A673 (cell line): ENCODE measurements at regions not wholly inside any gene's neighbourhood (a gene's known extent, or its start where the extent isn't known, plus 50 kb on each side); places are given as distances from the start of the nearest gene placed in this dataset.

ENCODE experiments used
- BruUV-seq: library from RNA; stranded (reverse); fragments of 400-500 nt; replicated peaks from 2 replicates; lab custom pipeline; 2021; lab: Mats Ljungman, UMichigan
- CTCF ChIA-PET: fragments of 300-600 bp; sonication (Branson Sonifier 250); formaldehyde crosslinking; loops from one replicate; lab custom pipeline; 2022; ENCODE audit warnings: antibody characterized with exemption; lab: Charles Lee
- POLR2A ChIA-PET: fragments of 300-600 bp; sonication (Branson Sonifier 250); formaldehyde crosslinking; loops from one replicate; lab custom pipeline; 2022; ENCODE audit warnings: antibody characterized with exemption; ENCODE audit not compliant: low non-redundant PET; lab: Charles Lee
- DNase-seq: peaks from one replicate; pipeline ENCODE4 v3.0.0-alpha.2; 2015; ENCODE audit warnings: low spot score
- H3K27ac ChIP-seq: fragments of 200-600 bp; sonication (generic); 2 replicates; pipeline ENCODE4 v1.5.1; 2016; ENCODE audit warnings: mixed run types, low read depth, mild to moderate bottlenecking, mixed read lengths, antibody characterized with exemption, low read length; ENCODE audit not compliant: poor library complexity, severe bottlenecking
- H3K27me3 ChIP-seq: fragments of 200-600 bp; sonication (generic); replicated peaks from 2 replicates; pipeline ENCODE4 v1.6.1; 2017; ENCODE audit warnings: mixed run types, low read depth, mild to moderate bottlenecking, mixed read lengths, antibody characterized with exemption, low read length; ENCODE audit not compliant: insufficient read depth, poor library complexity
- H3K36me3 ChIP-seq: fragments of 200-600 bp; sonication (generic); 2 replicates; pipeline ENCODE4 v1.6.1; 2016; ENCODE audit warnings: mixed run types, mild to moderate bottlenecking, mixed read lengths, antibody characterized with exemption, low read length; ENCODE audit not compliant: insufficient read depth, poor library complexity, severe bottlenecking
- H3K4me1 ChIP-seq: fragments of 200-600 bp; sonication (generic); 2 replicates; pipeline ENCODE4 v1.6.1; 2017; ENCODE audit warnings: mixed run types, mild to moderate bottlenecking, mixed read lengths, antibody characterized with exemption, low read length; ENCODE audit not compliant: insufficient read depth, poor library complexity, severe bottlenecking
- H3K4me3 ChIP-seq: fragments of 200-600 bp; sonication (generic); 2 replicates; pipeline ENCODE4 v1.5.1; 2016; ENCODE audit warnings: low read depth, mixed run types, mild to moderate bottlenecking, mixed read lengths, low read length; ENCODE audit not compliant: poor library complexity, severe bottlenecking
- H3K9me3 ChIP-seq: fragments of 200-600 bp; sonication (generic); 2 replicates; pipeline ENCODE4 v1.6.1; 2016; ENCODE audit warnings: mixed run types, low read depth, mild to moderate bottlenecking, mixed read lengths, antibody characterized with exemption, low read length; ENCODE audit not compliant: poor library complexity, severe bottlenecking
- CTCF ChIP-seq: fragments of 300-800, 200-600 bp; sonication (generic); conservative IDR thresholded peaks from 2 replicates; pipeline ENCODE4 v1.5.1; 2017; ENCODE audit warnings: low read depth, mild to moderate bottlenecking, antibody characterized with exemption, low read length, moderate library complexity, mixed read lengths
- EZH2 ChIP-seq: fragments of 200-600 bp; sonication (generic); IDR thresholded peaks from 2 replicates; pipeline ENCODE4 v1.6.1; 2017; ENCODE audit warnings: borderline replicate concordance, low read depth, mild to moderate bottlenecking, mixed read lengths, antibody characterized with exemption, low read length; ENCODE audit not compliant: poor library complexity, severe bottlenecking
- intact Hi-C: fragments of 100-400 bp; cut with micrococcal nuclease; formaldehyde crosslinking; loops from one replicate; pipeline ENCODE4 v1.10.0; 2022; ENCODE audit not compliant: unreplicated experiment

GRCh38 chr20:39249798-39250197, 287.7 kb downstream of the DHX35 start:
- no peak for TF ChIP-seq CTCF
- TF ChIP-seq EZH2, result no peak
- no peaks in the 10 kb centered on the region for H3K9me3 ChIP-seq
- no peaks in the 10 kb centered on the region for H3K4me1 ChIP-seq
- no peaks in the 10 kb centered on the region for H3K27me3 ChIP-seq
- CTCF ChIA-PET, result no interaction called here
- H3K27ac ChIP-seq, result no peak overlapping the region
- H3K36me3 ChIP-seq, result no peaks in the 10 kb centered on the region
- no peak overlapping the region for H3K4me3 ChIP-seq
- no peak for DNase-seq
- intact Hi-C loops, result no loop called here
- POLR2A ChIA-PET, result no interaction called here
- BruUV-seq, result no TSS peak

GRCh38 chr20:39248862-39249485, 286.8 kb downstream of the DHX35 start:
- Histone ChIP-seq H3K27me3 (no peaks in the 10 kb centered on the region), H3K36me3 (no peaks in the 10 kb centered on the region), H3K4me1 (no peaks in the 10 kb centered on the region), H3K4me3 (no peak overlapping the region), H3K27ac (no peak overlapping the region), H3K9me3 (no peaks in the 10 kb centered on the region)
- TF ChIP-seq EZH2 (no peak), CTCF (no peak)
- POLR2A ChIA-PET, result no interaction called here
- no TSS peak for BruUV-seq
- CTCF ChIA-PET, result no interaction called here
- no peak for DNase-seq
- intact Hi-C loops, result no loop called here

- H3K27ac ChIP-seq, result no peak overlapping the region
- H3K4me3 ChIP-seq, result no peak overlapping the region
- CTCF ChIA-PET, result no interaction called here
- DNase-seq, result no peak
- no peaks in the 10 kb centered on the region for H3K36me3 ChIP-seq
- no peaks in the 10 kb centered on the region for H3K9me3 ChIP-seq
- intact Hi-C loops, result no loop called here
- H3K27me3 ChIP-seq, result no peaks in the 10 kb centered on the region
- POLR2A ChIA-PET, result interaction anchor here (0.7 kb wide), 1 partner anchor 177 kb away, joined by 6 read pairs; no protein-coding TSS in a partner anchor
- no peak for TF ChIP-seq EZH2
- TF ChIP-seq CTCF, result no peak
- no peaks in the 10 kb centered on the region for H3K4me1 ChIP-seq
- BruUV-seq, result no TSS peak
Measured at GRCh38 chr20:39248171-39248861, 286.2 kb downstream of the DHX35 start.
